Superior temporal gyrus (tissue), 1 donor: ENCODE measurements at regions not wholly inside any gene's neighbourhood (a gene's known extent, or its start where the extent isn't known, plus 50 kb on each side); places are given as distances from the start of the nearest gene placed in this dataset.
"Not testable (repeated sequence)": the region's sequence is repeated elsewhere in the genome, so short reads cannot be mapped to it uniquely, and the experiment has no call there.

Experiments used
- DNase-seq: peaks from one replicate; pipeline ENCODE4 v3.0.0-alpha.2; 2016; ENCODE audit errors: extremely low spot score

- no peak for DNase-seq
These were observed 760.4 kb downstream of the ADCYAP1 start for GRCh38 chr18:1665079-1665478.

DNA sequence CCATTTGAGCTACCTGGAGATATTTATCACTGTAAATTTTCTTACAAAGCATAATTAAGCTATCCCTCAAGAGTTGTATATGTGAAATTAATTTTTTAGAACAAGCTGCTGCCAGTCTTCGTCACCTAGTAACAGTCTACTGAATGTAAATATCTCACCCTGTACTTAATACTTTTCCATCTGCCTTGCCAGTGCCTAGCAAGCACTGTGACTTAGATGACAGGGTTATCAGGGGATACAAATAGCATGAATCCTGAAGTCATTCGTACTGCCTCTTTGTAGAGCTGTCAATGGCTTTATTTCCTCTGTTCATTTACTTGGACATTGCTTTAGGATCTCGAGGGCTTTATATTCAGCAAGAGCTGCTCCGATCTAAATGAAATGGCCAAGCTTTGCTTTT, 763.6 kb downstream of the ADCYAP1 start:
- no peak for DNase-seq

DNA sequence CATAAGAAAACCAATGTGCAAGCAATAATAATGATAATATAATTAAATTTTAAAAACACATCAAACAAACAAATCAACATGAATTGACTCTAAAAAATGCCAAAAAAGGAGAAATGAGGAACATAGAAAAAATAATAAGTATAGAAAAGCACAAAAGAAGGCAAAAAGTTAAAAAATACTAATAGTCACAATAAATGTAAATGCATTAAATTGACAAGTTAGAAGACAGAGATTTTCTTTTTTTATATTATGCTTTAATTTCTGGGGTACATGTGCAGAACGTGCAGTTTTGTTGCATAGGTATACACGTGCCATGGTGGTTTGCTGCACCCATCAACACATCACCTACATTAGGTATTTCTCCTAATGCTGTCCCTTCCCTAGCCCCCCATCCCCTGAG, 767.0 kb downstream of the ADCYAP1 start:
- not testable (repeated sequence) for DNase-seq

DNA sequence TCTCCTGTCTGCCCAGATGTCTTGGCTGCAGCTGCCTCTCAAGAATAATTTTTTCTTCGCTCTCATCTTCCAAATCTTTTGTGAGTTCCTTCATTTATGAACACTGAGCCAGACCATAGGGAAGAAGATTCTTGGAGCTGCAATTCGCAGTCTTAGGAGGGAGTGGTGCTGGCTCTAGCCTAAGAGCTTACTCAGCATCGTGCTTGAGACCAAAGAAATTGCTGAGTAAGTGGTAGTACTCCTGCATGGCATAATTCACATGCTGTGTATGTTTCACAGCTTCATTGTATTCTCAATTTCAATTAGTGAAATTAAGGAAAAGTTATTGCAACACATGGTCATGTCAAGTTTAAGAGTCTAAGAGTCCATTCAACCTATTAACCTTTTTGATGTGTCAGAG, 771.7 kb downstream of the ADCYAP1 start:
- DNase-seq = no peak

GRCh38 chr18:1680108-1680507, 775.4 kb downstream of the ADCYAP1 start:
- no peak for DNase-seq

- no peak for DNase-seq
These were observed 787.2 kb downstream of the ADCYAP1 start for GRCh38 chr18:1691863-1692262.

- no peak for DNase-seq
These were observed 803.3 kb downstream of the ADCYAP1 start for GRCh38 chr18:1708006-1708405.

DNA sequence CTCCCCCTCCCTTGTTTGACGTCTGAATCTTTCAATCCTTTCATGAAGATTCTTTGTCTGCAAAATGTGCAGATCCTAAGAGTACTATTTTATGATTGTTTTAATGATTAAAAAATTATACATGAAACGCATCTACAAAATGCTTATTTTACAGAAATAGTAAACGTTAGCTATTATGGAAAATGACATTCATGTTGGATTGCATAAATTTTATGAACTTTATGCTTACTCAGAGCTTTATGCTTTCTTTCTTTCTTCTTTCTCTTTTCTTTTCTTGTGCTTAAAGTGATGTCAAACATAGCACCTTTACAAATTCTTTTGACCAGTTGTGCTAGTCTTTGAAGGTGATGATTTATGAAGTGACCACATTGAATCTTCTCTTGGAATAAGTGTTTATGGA, 805.4 kb downstream of the ADCYAP1 start:
- no peak for DNase-seq

DNA sequence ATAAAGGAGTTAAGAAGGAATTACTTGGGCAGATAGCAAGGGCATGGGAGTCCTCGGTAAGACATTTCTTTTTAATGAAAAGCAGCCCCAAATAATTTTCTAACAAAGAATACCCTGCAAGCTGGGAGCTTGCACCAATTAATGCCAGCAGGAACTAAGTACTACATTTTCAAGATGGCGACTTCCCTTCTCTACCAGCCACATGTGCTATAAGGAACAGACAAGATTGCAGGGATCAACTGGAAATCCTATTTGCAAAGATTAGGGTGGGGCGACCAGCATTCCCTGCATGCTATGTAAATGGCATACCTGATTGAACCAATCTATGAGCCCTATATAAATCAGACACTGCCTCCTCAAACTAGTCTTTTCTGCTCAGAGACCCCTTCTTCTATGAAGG, 827.5 kb downstream of the ADCYAP1 start:
- DNase-seq = no peak

GRCh38 chr18:1746131-1746530, 825.2 kb downstream of the METTL4 start:
- DNase-seq = no peak

GRCh38 chr18:1751249-1751648, 820.1 kb downstream of the METTL4 start:
- no peak for DNase-seq

DNA sequence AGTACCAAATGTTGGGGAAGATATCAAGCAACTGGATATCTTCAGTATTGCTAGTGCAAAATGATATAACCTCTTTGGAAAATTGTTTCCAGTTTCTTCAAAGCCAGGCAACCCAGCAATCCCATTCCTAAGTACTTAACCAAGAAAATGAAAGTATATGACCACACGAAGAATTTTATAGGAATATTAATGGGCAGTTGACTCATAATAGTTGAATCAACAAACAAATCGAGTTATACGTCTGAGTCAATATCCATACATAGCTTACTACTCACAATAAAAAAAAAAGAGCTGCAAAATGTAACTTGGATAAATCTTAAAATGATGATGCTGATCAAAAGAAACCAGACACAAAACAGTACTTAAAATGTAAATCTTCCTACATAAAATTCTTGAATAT, 810.4 kb downstream of the METTL4 start:
- DNase-seq = no peak

- no peak for DNase-seq
These were observed 797.0 kb downstream of the METTL4 start for GRCh38 chr18:1774261-1774660.

- no peak for DNase-seq
These were observed 793.5 kb downstream of the METTL4 start for GRCh38 chr18:1777843-1778242.

DNA sequence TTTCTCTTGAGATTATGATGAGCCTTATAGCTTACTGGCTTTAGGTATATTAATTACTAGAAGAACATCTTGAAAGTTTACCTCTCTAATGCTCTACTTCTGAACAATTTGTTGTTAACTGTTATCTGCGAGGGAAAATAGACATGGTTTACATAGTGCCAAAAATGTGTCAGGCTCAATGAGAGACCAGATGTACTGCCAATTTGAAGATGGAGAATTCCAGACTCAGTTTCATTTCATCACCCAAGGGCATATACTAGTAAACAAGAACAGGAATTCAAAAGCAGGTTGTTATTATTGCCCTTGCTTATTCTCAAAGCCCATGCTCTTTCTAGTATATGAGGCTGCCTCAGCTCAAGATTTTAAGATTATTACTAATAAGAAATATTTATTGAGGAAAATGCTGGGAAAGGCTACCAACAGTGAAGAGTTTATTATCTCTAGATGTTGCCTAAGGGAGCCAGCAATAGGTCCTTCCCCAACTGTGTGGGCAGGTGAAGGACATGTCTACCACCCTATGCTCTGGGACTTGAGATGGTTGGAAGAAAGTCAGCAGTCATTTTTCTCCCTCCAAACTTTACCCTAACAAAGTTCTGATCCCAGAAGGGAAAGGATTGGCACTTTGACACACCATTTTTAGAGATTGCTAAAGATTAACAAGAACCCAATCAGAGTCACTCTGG, 792.7 kb downstream of the METTL4 start:
- no peak for DNase-seq

GRCh38 chr18:1779587-1779986, 791.7 kb downstream of the METTL4 start:
- DNase-seq = no peak

DNA sequence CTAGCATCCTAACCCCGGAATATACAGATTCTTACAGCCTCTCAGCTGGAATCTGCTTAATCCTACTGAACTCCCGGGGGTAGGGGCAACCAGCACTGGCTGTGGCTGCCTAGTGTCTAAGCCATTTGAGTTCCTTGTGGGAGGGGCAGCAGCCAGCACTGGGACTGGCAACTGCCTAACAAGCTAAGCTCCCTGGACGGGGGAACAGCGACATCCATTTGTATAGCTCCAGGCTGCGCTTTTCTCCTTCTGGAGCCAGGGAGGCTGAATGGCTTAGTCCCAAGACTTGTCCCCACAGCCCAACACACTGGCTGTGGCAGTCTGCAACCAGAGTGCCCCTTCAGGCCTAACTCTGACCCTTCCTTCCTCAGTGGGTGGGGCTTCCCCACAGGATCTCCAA, 787.2 kb downstream of the METTL4 start:
- no peak for DNase-seq

DNA sequence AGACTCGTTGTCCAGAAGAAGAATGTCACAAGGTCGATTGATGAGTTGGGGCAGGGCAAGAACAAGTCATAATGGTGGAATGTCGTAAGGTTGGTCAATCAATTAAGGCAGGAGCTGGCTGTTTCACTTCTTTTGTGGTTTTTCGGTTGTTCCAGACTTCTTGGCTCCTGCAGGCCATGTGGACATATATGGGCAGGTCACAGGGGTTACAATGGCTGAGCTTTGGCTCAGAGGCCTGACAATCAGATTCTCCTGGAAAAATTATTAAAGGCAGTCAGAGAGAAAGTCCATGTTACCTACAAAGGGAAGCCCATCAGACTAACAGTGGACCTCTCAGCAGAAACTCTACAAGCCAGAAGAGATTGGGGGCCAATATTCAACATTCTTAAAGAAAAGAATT, 785.3 kb downstream of the METTL4 start:
- DNase-seq = not testable (repeated sequence)

DNA sequence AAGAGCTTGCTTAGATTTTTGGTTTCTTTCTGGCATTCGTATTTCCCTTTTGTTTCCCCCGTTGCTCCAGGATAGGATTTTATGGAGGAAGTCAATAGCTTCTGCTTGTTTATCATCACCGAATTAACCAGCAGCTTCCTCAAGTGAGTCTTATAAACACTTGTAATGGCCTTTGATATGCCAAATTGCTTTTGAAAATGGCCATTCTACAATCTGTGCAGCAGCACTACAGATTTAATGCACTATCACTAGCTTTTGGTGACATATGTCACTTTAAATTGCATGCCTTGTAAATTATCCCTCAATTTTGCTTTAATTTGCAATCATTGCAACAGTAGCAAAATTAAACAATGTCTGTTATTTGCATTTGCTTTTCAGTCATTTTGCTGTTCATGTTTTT, 774.7 kb downstream of the METTL4 start:
- DNase-seq = no peak

DNA sequence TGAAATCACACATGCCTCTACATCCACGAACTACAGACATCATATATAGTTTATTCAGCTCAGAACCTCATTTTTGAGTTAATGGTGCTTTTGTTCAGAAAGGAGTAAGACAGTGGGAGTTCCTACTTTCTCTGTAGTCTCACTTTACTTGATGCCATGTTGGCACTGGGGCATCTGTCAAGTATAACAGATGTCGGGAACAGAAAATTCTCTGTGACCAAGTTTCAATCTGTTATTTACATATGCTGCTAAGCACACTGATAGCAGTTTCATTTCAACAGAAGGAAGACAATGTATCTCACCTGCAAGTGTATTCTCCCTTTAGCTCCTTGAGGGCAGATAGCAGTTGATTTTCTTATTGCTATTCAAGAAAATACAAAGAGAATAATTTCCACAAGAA, 774.1 kb downstream of the METTL4 start:
- peak; percentile 42 for DNase-seq

- no peak for DNase-seq
These were observed 765.8 kb downstream of the METTL4 start for GRCh38 chr18:1805521-1805920.

- no peak for DNase-seq
These were observed 764.3 kb downstream of the METTL4 start for GRCh38 chr18:1806884-1807615.

DNA sequence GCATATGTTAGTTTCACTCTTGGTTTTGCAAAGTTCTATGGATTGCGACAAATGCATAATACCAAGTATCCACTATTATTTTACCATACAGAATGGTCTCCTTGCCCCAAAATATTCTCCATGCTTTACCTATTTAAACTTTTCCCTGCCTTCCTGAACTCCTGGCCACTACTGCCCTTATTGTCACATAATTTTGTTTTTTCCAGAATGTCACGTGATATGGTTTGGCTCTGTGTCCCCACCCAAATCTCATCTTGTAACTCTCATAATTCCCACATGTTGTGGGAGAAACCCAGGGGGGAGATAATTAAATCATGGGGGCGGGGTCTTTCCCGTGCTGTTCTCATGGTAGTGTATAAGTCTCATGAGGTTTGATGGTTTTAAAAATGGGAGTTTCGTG, 760.0 kb downstream of the METTL4 start:
- DNase-seq = no peak

DNA sequence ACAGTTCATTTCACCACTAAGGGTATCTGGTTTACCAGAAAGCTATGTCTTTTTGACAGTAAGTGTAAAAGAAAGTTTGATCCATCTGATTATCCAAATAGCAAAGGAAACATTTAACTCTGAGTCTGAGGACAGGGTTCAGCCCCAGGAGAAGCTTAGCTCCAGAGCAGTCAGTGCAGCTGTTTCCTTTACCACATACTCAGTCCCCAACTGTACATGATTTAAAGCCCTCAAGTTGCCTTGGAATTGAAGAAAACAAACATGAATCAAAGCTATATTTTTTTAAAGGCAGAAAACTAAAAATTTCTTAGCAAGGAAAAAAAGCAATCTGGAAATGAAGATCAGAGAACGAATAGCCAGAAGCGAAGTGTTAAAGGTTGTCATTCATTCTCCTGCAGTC, 746.0 kb downstream of the METTL4 start:
- no peak for DNase-seq
